ENCODE measurements at regions not wholly inside any gene's neighbourhood (a gene's known extent, or its start where the extent isn't known, plus 50 kb on each side); places are given as distances from the start of the nearest gene placed in this dataset.

- no peak for TF ChIP-seq CTCF (conservative IDR thresholded peaks at IDR 0.05)
- TF ChIP-seq EZH2 (IDR thresholded peaks at IDR 0.05; ENCODE audit: low read depth), result no peak
- no peaks in the 10 kb centered on the region for H3K79me2 ChIP-seq (ENCODE audit: low read depth)
- POLR2A ChIA-PET (ENCODE audit: unreplicated experiment), result no interaction called here
- H3K4me3 ChIP-seq, result no peak overlapping the region
- H3K27me3 ChIP-seq (ENCODE audit: insufficient read depth, low read depth), result no peaks in the 10 kb centered on the region
- H3F3A ChIP-seq (ENCODE audit: insufficient read depth, low read depth), result no peaks in the 10 kb centered on the region
- H3K4me2 ChIP-seq, result no peak overlapping the region
- BruUV-seq (replicated peaks), result no TSS peak
- no peaks in the 10 kb centered on the region for H4K20me1 ChIP-seq (ENCODE audit: insufficient read depth)
- H2AFZ ChIP-seq, result no peak overlapping the region
- H3K9me2 ChIP-seq (ENCODE audit: insufficient read depth), result no peaks in the 10 kb centered on the region
- H3K27ac ChIP-seq, result no peak overlapping the region
- CTCF ChIA-PET, result no interaction called here
- no peaks in the 10 kb centered on the region for H3K4me1 ChIP-seq (replicated peaks; ENCODE audit: insufficient read depth)
- H3K9me3 ChIP-seq (ENCODE audit: insufficient read depth, low read depth), result no peaks in the 10 kb centered on the region
- intact Hi-C loops (cut with micrococcal nuclease; ENCODE audit: unreplicated experiment), result loop anchor here (5.0 kb wide), 1 partner anchor 422 kb away; the partner anchor contains the start of gene RND3
- no peak for DNase-seq
- H3K36me3 ChIP-seq (ENCODE audit: low read depth), result no peaks in the 10 kb centered on the region
Observed at GRCh38 chr2:150909613-150910012, 352.1 kb downstream of the RBM43 start.

GRCh38 chr2:150909090-150909489 lies 352.6 kb downstream of the RBM43 start:
- no TSS peak for BruUV-seq (replicated peaks)
- intact Hi-C loops (cut with micrococcal nuclease; ENCODE audit: unreplicated experiment), result no loop called here
- no peaks in the 10 kb centered on the region for H3K9me3 ChIP-seq (ENCODE audit: insufficient read depth, low read depth)
- H3K4me1 ChIP-seq (replicated peaks; ENCODE audit: insufficient read depth), result no peaks in the 10 kb centered on the region
- no peak overlapping the region for H3K27ac ChIP-seq
- H3F3A ChIP-seq (ENCODE audit: insufficient read depth, low read depth), result no peaks in the 10 kb centered on the region
- TF ChIP-seq CTCF (conservative IDR thresholded peaks at IDR 0.05) (no peak), EZH2 (IDR thresholded peaks at IDR 0.05; ENCODE audit: low read depth) (no peak)
- H4K20me1 ChIP-seq (ENCODE audit: insufficient read depth), result no peaks in the 10 kb centered on the region
- H3K4me3 ChIP-seq, result no peak overlapping the region
- H3K79me2 ChIP-seq (ENCODE audit: low read depth), result no peaks in the 10 kb centered on the region
- no peak overlapping the region for H3K4me2 ChIP-seq
- DNase-seq, result no peak
- H3K9me2 ChIP-seq (ENCODE audit: insufficient read depth), result no peaks in the 10 kb centered on the region
- H3K27me3 ChIP-seq (ENCODE audit: insufficient read depth, low read depth), result no peaks in the 10 kb centered on the region
- ChIA-PET CTCF (no interaction called here), POLR2A (ENCODE audit: unreplicated experiment) (no interaction called here)
- no peaks in the 10 kb centered on the region for H3K36me3 ChIP-seq (ENCODE audit: low read depth)
- H2AFZ ChIP-seq, result no peak overlapping the region

GRCh38 chr2:150907466-150907865 lies 354.2 kb downstream of the RBM43 start:
- no peaks in the 10 kb centered on the region for H3K79me2 ChIP-seq (ENCODE audit: low read depth)
- H3K36me3 ChIP-seq (ENCODE audit: low read depth), result no peaks in the 10 kb centered on the region
- no peaks in the 10 kb centered on the region for H3K9me3 ChIP-seq (ENCODE audit: insufficient read depth, low read depth)
- TF ChIP-seq EZH2 (IDR thresholded peaks at IDR 0.05; ENCODE audit: low read depth), result no peak
- no peak for TF ChIP-seq CTCF (conservative IDR thresholded peaks at IDR 0.05)
- no peak for DNase-seq
- H3K9me2 ChIP-seq (ENCODE audit: insufficient read depth), result no peaks in the 10 kb centered on the region
- ChIA-PET CTCF (no interaction called here), POLR2A (ENCODE audit: unreplicated experiment) (no interaction called here)
- no peak overlapping the region for H3K4me2 ChIP-seq
- BruUV-seq (replicated peaks), result no TSS peak
- H3F3A ChIP-seq (ENCODE audit: insufficient read depth, low read depth), result no peaks in the 10 kb centered on the region
- no peaks in the 10 kb centered on the region for H3K27me3 ChIP-seq (ENCODE audit: insufficient read depth, low read depth)
- no peak overlapping the region for H3K4me3 ChIP-seq
- intact Hi-C loops (cut with micrococcal nuclease; ENCODE audit: unreplicated experiment), result no loop called here
- no peaks in the 10 kb centered on the region for H4K20me1 ChIP-seq (ENCODE audit: insufficient read depth)
- no peak overlapping the region for H2AFZ ChIP-seq
- H3K27ac ChIP-seq, result no peak overlapping the region
- H3K4me1 ChIP-seq (replicated peaks; ENCODE audit: insufficient read depth), result no peaks in the 10 kb centered on the region

Measured in PC-9 (cell line).